Cardiac fibroblast (primary cell): ENCODE measurements at regions not wholly inside any gene's neighbourhood (a gene's known extent, or its start where the extent isn't known, plus 50 kb on each side); places are given as distances from the start of the nearest gene placed in this dataset.

Experiments used
- DNase-seq, 2 donors: peaks; one replicate each; pipeline versions ENCODE4 v3.0.0 to v3.0.0-alpha.2; 2010; ENCODE audit warnings: low read depth in 2 of 2
- H3K4me3 ChIP-seq, 2 donors: replicated peaks in 1 of 2; 1 replicate in 1 of 2; 2 replicates in 1 of 2; pipeline ENCODE4 v1.5.1; 2011; ENCODE audit warnings: low read depth in 2 of 2, low read length in 2 of 2, mild to moderate bottlenecking in 2 of 2, moderate library complexity in 1 of 2
- TF ChIP-seq, protein P1 (sequence below): IDR thresholded peaks from one replicate; pipeline ENCODE4 v1.5.1; 2011; ENCODE audit warnings: low read depth, mild to moderate bottlenecking, low read length, inconsistent platforms

DNA sequence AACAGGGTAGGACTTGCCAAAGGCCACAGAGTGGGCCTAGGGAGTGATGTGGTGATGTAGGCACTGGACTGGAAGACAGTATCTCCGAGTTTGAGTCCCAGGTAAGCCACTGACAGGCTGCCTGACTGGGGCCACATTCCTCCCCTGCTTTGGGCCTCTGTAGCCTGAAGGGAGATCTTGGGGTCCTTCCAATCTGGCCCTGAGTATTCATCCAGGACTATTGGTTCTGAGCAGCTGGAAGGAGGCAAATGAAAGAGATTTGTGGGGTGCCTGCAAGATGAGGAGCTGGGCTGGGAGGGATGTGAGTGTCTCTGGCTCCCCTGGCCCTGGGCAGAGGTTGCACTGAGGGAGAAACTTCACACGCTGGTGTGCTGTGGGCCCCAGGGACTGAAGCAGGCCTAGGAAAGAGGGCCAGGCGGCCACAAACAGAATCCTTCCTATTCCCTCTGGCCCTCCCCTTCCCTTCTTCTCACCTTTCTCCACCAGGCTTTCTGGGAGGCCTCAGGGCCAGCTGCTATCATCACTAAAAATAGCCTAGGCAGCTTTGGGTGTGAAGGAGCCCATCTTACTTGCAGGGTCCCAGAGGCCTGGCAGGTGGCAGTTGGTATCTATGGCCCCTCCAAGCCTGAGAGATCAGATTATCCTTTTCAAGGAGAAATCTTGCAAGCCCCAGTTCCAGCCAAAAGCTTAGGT is 70.1 kb downstream of the PJA1 start:
- TF ChIP-seq, protein P1, sequence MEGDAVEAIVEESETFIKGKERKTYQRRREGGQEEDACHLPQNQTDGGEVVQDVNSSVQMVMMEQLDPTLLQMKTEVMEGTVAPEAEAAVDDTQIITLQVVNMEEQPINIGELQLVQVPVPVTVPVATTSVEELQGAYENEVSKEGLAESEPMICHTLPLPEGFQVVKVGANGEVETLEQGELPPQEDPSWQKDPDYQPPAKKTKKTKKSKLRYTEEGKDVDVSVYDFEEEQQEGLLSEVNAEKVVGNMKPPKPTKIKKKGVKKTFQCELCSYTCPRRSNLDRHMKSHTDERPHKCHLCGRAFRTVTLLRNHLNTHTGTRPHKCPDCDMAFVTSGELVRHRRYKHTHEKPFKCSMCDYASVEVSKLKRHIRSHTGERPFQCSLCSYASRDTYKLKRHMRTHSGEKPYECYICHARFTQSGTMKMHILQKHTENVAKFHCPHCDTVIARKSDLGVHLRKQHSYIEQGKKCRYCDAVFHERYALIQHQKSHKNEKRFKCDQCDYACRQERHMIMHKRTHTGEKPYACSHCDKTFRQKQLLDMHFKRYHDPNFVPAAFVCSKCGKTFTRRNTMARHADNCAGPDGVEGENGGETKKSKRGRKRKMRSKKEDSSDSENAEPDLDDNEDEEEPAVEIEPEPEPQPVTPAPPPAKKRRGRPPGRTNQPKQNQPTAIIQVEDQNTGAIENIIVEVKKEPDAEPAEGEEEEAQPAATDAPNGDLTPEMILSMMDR: no peak
- no peak for DNase-seq
- H3K4me3 ChIP-seq: no peak overlapping the region

DNA sequence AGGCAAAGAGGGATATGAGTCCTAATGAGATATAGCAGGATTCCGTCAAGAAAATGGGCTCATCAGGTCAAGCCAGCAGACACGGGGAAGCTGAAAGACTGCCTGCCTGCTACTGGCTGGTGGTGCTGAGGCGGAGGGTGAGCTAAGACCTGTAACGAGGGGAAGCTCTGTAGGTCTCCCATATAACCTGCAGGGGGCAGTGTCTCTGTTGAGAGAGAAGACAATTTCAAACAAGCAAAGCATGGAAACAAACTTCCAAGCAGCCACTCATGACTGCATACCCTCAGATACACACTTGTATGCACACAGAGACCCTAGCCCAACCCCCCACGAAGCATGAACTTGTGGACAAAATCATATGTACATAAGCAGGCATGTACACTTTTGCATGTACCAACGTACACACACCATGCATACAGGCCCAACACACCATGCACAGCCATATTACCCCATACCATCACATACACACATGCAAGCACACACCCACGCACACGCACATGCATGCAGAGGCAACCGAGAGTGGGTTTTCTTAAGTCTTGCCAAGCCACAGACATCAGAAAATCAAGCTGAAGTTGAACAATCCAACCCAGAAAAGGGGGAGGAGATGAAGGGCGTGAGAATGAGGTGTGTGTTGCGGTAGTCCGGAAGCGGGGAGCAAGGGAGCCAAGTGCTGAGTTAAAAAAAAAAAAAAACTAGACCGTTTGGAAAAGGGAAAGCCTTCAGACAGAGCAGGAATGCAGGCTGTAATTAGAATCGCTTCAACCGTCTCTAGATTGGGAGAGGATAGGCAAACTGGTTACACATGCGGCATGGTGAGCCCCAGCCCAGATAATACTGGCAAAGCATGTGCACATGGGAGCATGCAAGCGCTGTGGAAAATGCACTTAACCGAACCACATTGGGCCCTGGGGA is 71.0 kb downstream of the PJA1 start:
- no peak overlapping the region for H3K4me3 ChIP-seq
- DNase-seq: peak; percentile 68 to 72
- TF ChIP-seq, protein P1: peak; percentile 40

DNA sequence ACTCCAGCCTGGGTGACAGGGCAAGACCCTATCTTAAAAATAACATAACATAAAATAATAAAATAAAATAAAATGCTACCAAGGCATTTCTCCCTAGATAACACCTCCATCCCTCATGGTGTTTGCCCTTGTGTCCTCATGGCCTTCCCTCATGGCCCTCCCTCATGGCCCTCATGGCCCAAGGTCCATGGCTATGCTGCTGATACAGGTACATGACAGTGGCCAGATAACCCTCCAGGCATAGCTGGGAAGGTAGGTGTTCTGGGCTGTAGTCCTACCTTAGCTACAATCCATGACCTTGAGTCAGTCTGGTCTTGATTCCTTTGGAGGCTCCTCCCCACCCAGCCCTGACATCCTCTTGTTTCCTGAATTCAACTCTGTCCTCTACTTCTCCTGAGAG is 75.2 kb downstream of the PJA1 start:
- DNase-seq: no peak
- TF ChIP-seq, protein P1: no peak
- H3K4me3 ChIP-seq: no peak overlapping the region

DNA sequence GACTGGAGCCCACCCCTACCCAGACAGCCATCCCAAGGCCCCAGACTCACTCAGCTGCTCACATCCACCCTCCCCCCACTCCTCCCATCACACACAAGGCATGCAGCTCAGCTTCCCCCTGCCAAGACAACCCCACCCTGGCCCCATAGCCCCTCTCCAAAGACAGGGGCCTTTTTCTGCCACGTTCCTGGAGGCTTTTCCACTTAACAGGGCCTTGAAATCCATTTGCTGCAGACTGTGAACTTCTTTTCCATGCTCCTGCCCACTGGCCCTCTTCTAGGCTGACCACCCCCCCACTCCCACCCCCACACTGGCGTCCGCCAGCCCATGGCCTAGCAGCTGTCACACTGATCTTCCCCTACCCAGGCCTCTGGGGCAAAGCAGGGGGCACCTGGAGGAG is 76.0 kb downstream of the PJA1 start:
- TF ChIP-seq, protein P1: no peak
- no peak for DNase-seq

DNA sequence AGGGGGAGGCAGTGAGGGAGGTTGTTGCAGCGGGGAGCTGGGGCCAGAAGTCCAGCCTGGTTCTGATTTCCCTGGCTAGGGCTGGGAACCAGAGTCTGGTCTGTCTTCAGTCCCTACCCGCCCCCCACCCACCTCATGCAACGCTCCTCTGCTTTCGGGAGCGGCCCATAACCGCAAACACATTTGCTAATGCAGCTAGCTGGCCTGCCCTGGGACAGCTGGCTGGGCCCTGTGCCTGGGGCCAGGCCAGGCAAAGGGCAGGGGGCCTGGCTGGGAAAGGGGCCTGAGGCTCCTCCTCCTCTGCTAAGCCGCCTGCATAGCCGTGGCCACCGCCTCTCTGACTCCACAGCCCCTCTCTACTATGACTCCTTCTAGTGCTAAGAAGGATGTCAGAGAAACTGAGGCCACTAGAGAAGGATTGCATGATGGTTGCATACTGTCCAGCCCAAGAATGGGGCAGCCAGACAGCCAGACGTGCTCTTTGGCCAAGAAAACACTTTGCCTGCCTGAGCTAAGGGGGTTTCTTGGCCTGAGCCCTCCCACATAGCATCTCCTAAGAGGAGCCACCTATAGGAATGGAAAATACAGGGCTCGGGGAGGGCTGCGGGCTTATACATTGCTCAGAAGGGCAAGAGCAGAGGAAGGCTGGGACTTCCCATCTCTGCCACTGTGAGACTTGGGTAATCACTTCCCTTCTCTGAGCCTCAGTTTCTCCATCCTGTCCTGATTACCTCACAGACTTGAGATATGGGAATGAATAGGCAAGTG is 76.9 kb downstream of the PJA1 start:
- peak in 1 of 2 donors; percentile 28 for DNase-seq
- TF ChIP-seq, protein P1: no peak
- no peak overlapping the region for H3K4me3 ChIP-seq

More for the DNA sequence above, 76.0 kb downstream of the PJA1 start:
- H3K4me3 ChIP-seq: no peak overlapping the region

DNA sequence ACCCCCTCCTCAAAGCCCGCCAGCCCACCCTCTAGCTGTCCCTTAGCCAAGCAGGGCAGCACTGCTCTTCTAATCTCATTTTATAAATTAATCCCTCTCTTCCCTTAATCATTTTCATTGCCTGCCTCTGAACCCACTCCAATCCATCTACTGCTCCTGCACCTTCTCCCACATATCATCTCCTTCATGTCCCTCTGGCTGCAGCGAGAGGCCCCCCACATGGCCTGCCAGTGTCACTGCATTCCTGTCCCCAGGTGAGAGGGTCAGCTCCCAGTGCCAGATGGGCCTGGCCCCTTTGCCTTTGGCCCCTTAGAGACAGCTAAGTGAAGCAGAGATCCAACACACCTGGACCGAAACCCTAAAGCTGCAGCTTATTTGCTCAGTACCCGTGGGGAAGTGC is 79.4 kb downstream of the PJA1 start:
- no peak for DNase-seq
- no peak overlapping the region for H3K4me3 ChIP-seq
- TF ChIP-seq, protein P1: no peak
